ENCODE measurements at regions not wholly inside any gene's neighbourhood (a gene's known extent, or its start where the extent isn't known, plus 50 kb on each side); places are given as distances from the start of the nearest gene placed in this dataset.
A peak's percentile ranks its signal among the peaks of the same experiment; 100 is the strongest.
"Not testable (repeated sequence)": the region's sequence is repeated elsewhere in the genome, so short reads cannot be mapped to it uniquely, and the experiment has no call there.

DNA sequence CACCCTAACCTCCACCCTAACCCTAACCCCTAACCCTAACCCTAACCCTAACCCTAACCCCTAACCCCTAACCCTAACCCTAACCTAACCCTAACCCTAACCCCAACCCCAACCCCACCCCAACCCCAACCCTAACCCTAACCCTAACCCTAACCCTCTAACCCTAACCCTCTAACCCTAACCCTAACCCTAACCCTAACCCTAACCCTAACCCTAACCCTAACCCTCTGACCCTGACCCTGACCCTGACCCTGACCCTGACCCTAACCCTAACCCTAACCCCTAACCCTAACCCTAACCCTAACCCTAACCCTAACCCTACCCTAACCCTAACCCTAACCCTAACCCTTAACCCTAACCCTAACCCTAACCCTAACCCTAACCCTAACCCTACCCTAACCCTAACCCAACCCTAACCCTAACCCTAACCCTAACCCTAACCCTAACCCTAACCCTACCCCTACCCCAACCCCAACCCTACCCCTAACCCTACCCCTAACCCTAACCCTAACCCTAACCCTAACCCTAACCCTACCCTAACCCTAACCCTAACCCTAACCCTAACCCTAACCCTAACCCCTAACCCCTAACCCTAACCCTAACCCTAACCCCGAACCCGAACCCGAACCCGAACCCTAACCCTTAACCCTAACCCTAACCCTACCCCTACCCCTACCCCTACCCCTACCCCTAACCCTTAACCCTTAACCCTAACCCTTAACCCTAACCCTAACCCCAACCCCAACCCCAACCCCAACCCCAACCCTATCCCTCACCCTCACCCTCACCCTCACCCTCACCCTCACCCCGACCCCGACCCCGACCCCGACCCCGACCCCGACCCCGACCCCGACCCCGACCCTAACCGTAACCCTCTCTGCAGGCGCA lies 186.2 kb upstream of the CHL1 start:
- DNase-seq (ENCODE audit: low spot score); ATAC-seq; intact Hi-C loops (cut with DNase I): not testable (repeated sequence)

DNA sequence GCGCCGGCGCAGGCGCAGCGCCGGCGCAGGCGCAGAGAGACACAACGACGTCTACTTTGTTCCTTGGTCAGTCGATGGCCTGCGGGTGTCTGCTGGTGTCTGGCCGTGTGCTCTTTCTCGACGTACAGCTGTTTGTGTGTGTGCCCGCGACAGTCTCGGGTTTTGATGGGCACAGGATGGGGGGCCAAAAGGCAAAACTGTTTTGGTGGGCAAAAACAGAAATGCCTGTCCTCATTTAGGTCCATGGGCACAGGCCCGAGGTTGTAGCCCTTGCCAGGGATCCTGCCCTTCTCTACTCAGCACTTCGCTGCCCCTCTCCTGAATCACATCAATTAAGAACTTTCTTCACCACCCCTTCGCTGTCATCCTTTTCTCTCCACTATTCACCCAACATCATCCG lies 184.8 kb upstream of the CHL1 start:
- intact Hi-C loops (cut with DNase I): no loop called here
- DNase-seq (ENCODE audit: low spot score) (peak; percentile 60), ATAC-seq (peak; percentile 65)

DNA sequence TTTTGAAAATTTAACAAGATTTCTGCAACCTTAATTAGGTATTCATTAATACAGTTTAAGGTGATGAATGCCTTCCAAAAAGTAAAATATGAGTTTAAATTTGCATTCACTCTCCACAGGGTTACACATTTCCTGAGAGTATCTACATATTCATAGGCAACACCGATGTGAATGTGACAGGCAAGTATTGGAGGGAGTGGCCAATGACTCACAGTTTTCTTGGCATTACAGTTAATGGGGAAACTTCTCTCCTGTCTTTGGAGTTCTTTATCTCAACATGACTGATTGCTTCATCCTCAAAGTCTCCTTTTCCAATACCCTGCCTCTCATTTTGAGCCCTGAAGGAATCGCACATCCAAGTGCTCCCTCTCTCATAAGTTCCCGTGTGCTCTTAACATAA lies 181.9 kb upstream of the CHL1 start:
- ATAC-seq (no peak), DNase-seq (ENCODE audit: low spot score) (no peak)
- intact Hi-C loops (cut with DNase I): no loop called here

DNA sequence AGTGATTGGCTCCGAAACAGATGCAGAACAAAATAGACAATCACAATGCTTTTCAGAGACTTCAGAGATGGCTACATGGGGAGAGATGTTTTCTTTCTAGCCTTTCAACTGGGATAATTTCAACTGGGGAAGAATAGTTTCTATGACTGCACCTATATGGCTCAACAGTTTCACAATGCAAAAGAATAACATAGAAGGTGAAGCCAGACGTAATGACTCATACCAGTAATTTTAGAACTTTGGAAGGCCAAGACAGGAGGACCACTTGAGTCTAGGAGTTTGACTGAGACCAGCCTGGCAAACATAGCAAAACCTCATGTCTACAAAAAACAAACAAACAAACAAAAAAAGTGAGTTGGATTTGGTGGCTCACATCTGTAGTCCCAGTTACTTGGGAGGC lies 180.2 kb upstream of the CHL1 start:
- ATAC-seq: no peak
- DNase-seq (ENCODE audit: low spot score): no peak
- intact Hi-C loops (cut with DNase I): no loop called here

DNA sequence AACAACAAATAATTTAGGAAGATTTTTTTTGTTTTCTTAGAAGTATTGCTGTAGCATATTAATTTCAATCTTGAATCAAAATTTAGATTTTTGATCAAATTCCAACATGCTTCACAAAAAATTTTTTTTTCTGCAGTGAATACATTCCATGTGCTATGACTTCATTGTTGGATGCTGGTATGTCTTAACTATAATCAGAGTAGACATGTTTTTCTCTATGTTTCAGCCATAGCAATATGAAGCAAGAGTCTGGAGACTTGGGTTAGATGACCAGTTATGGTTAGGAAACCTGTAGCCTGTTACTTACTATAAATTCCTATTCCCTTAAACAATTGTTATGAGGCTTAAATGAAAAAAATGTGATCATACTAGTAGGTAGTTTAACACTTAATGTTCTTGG lies 176.1 kb upstream of the CHL1 start:
- ATAC-seq: no peak
- intact Hi-C loops (cut with DNase I): no loop called here
- no peak for DNase-seq (ENCODE audit: low spot score)

DNA sequence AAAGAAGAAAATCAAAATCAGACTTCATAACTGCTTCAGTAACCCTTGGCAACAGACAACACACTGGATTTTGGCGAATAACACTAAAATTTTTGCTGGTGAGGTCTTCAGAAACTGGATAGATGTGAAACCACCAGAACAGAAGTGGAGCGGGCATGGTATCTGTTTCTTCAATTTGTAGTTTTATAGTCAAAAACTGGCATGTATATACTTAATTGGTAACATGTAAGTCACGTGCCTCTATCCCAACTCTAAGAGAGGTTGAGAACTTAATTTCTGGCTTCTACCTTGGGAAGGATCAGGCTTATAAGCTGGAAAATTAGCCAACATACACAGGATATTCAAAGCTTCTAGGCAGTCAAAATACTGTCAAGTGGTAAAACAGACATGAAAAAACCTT lies 172.6 kb upstream of the CHL1 start:
- no peak for ATAC-seq
- intact Hi-C loops (cut with DNase I): no loop called here
- no peak for DNase-seq (ENCODE audit: low spot score)

DNA sequence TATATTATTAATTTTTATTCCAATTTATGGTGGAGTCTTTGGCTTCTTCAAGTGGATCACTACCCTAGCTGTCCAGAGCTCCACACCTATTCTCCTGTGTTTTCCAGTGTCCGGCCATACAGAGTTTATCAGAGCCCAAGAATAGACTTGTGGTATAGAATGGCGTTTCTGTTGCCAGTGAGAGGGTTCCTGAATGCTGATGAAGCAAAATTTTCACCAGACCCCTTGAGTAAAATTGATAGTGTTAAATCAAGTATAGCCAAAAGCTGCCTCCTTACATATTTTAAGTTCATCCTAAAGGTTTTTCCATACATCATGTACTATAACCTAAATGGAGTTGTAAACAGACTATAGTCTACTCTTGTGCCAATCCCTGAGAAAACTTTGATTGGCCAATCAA lies 171.5 kb upstream of the CHL1 start:
- DNase-seq (ENCODE audit: low spot score) (no peak), ATAC-seq (no peak)
- intact Hi-C loops (cut with DNase I): no loop called here

DNA sequence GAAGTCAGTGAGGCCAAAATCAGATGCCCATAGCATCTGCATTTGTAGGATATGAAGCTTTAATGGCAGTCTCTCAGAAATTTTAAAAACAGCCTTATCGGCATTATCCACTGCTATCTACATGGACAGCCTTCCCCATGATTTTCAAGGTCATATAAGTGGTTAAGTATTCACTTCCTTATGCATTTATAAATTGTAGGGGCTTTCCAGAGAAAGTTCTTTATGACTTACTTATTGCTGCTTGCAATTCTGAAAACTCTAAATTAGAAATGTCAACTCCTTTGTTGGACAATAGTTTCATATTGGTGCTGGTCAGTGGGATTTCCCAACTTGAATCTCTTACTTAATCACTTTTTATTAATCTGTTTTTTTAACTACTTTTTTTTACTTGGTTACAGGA lies 160.6 kb upstream of the CHL1 start:
- DNase-seq (ENCODE audit: low spot score); intact Hi-C loops (cut with DNase I); ATAC-seq: not testable (repeated sequence)

DNA sequence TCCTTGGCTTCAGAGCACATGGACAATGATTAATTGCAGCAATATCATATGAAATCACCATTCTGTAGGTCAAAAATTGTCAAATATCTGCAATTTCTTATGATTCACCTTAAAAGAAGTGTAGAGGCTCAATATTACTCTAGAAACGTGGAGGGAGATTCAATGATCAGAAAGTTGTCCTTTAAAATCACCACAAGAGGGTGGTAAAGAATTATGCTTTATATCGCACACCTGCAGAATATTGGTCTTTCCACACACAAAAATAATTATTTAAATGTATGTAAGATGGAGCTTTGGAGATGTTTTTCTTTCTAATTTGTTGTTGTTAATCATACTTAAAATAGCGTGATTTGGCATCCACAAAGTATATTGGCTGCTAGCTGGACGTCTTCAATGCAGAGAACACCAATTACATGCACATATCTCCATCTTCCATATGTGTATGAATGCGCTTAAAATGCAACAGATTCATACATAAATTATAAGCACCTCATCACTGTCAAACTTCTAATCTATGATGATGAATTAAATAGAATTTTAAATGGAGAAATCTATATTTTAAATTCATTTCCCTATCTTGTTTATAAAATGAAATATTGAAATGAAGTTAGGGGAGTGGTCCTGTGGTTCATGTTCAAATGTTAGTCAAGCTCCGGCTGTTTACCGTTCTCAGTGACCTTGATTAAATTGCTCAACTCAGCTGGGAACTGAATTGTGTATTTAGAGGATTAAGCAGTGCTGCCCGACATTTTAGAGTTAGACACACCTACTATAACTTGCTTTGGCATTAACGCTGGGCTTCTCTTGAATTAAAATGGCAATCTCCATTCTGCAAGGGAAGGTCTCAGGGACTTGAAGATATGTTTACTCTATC lies 153.5 kb upstream of the CHL1 start:
- DNase-seq (ENCODE audit: low spot score); intact Hi-C loops (cut with DNase I): not testable (repeated sequence)
- ATAC-seq: peak; percentile 64

DNA sequence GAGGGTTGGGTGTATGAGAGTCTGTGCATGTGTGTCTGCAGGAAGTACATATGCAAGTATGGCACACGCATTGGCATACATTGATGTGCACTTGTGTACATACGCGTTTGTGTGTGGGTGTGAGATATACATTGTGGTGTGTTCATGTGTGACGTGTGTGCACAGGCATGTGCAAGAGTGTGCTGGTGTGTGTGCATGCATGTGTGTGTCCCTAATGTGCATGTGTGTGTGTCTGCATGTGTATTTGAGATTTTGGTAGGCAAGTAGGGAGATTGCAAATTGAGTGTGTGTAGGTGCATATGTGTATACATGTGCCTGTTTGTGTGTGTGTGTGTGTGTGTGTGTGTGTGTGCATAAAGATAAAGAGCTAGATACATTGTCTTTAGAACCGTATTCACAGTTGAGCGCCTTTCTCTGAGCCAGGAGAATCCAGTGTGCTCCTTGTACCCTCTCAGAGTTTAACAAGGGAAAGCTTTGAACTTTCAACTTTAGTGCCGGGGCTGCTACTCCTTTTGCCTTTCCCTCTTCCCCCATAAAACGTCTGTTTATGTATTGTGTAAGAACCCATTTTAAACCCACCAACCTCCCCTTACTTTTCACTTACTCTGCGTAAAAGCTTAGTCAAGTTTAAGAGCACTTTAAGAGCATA lies 152.4 kb upstream of the CHL1 start:
- DNase-seq (ENCODE audit: low spot score): no peak
- intact Hi-C loops (cut with DNase I): no loop called here
- ATAC-seq: no peak

DNA sequence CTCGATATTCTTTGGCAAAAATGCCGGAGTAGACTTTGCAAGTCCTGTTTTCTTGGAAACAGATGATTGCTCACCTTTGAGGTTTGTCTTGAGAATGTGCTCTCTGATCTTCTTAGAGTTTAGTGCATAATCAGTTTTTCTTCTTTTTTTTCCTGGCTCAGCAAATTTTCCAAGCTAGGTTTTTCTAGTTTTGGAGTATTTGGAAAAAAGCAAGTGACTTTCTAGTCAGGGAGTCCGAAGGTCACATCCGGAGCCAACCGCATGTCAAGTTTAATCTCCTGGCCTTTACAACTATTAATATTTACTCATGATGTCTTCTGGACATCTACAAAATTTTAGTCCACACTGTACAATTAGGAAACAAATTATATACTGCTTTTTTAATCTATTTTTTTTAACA lies 151.6 kb upstream of the CHL1 start:
- intact Hi-C loops (cut with DNase I); ATAC-seq; DNase-seq (ENCODE audit: low spot score): not testable (repeated sequence)

DNA sequence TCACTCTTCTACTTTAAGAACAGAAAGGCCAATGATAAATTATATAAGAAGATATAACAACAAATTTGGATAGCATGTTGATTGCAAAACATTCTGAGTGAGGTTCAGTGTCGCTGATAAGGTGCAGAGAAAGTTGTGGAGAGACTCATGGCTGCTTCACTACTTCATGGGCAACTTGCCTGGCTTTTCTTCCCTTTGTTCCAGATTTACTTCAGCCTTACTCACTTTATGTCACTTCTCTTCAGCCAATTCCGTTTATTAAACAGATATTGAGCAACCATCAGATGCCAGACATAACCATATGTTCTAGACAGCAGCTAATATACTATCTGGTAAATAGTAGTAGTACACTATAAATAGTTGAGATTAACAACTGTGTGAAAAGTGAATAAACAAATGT lies 150.0 kb upstream of the CHL1 start:
- ATAC-seq (no peak), DNase-seq (ENCODE audit: low spot score) (no peak)

DNA sequence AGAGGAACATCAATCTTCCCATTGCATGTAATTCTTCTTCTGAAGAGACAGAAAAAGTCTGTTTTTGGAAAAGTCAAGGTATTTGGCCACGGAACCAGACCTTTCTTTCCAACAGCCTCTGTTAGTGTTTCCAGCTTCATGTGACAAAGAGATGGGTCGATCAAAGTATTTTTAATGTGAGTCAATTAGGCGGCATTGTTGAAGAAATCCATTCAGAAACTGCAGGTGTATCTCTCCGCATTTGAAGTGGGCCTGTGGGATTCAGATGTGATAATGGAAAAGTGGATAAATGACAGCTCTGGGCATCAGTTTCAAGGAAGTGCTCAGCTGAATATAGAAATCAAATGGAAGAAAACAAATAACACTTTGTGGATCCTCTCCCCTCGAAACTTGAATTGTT lies 143.1 kb upstream of the CHL1 start:
- intact Hi-C loops (cut with DNase I); ATAC-seq: not testable (repeated sequence)

More for the DNA sequence above, 150.0 kb upstream of the CHL1 start:
- intact Hi-C loops (cut with DNase I): no loop called here

DNA sequence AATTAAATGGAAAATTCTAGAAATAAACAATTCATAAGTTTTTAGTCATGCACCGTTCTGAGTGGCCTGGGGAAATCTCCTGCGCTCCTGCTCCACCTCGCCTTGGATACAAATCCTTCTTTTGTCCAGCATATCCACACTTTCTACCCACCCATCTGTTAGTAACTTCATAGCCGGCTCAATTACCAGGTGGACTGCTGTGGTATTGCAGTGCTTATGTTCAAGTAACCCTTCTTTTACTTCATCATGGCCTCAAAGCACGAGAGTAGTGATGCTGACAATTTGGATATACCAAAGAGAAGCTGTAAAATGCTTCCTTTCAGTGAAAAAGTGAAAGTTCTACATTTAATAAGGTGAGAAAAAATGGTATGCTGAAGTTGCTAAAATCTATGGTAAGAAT lies 142.3 kb upstream of the CHL1 start:
- ATAC-seq (no peak), DNase-seq (ENCODE audit: low spot score) (no peak)
- intact Hi-C loops (cut with DNase I): no loop called here

More for the DNA sequence above, 143.1 kb upstream of the CHL1 start:
- not testable (repeated sequence) for DNase-seq (ENCODE audit: low spot score)

DNA sequence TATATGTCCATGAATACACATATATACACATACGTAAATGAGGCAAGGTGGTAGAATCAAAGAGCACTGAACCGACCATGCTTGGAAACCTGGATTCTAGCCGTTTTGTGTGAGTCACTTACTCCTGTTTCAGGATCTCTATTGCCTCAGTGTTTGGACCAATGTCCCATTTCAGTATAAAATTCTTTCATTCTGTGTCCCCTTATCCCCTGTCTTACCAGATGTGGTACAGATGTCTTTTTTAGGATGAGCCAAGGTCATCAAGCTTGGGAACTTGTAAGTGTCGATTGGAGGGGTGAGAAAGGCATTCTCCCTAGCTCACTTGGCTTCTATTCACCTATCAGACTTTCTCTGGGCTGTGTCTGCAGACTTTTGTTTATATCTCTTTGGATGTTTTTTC lies 139.9 kb upstream of the CHL1 start:
- ATAC-seq: no peak
- intact Hi-C loops (cut with DNase I): no loop called here

DNA sequence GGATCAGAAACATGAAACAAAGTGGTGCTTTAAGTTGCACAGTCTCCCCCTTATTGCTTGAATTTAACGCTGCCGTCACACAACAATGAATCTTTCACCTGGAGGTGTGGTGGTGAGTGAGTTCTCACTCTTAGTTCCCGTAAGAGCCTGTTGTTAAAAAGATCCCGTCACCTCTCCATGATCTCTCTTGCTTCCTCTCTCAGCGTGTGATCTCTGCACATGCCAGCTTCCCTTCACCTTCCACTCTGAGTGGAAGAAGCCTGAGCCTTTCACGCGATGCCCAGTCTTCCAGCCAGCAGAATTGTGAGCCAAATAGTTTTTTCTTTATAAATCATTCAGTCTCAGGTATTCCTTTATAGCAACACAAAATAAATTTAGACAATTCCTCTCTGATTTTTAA lies 136.7 kb upstream of the CHL1 start:
- DNase-seq (ENCODE audit: low spot score): no peak
- no peak for ATAC-seq

More for the DNA sequence above, 139.9 kb upstream of the CHL1 start:
- DNase-seq (ENCODE audit: low spot score): no peak

DNA sequence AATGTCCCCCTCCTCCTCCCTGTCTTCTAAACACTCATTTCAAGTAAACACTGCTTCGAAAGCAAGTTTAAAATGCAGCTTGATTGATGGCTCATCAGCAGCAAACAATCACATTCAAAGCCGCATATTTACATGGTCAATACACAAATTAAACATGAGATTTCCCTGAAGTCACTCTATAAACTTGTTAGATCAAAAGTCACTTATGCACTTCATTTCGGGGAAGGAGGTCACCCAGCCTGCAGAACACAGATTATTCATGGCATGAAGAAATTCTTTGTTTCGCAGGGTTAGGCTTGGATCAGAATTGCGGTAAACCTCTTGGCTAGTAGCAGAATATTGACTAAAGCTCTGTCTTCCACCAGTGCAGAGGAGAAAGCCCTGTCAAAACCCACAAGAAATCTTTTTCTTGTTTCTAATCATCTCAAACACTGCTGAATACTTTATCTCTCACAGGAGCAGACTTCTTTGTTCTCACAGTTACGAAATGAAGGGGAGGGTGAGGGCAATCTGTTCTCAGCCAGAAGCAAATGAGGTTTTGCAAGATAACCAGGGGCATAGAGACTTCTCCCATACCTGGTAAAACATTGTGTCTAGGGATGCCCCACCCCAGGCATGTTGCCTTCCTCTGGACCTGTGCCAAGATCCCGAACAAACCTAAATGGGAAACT lies 133.3 kb upstream of the CHL1 start:
- intact Hi-C loops (cut with DNase I): no loop called here
- ATAC-seq: peak; percentile 94
- peak; percentile 61 for DNase-seq (ENCODE audit: low spot score)

More for the DNA sequence above, 136.7 kb upstream of the CHL1 start:
- intact Hi-C loops (cut with DNase I): no loop called here

DNA sequence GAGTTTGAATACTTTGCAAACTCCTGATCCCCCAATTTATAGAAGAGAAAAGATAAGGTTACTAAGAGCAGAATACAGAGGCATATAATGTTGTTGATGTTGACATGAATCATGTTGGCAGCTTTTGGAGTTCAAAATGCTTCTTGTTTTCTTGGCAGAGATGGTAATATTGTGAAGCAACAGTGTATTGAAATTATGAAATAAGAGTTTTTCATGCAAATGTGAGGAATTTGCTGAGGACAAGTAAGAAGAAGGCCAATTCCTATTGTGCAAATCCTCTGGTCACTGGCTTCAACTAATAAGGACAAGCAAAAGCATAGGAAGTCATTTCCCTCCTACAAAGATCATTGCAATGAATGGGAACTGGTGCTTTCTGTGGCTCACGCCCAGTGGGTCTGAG lies 126.9 kb upstream of the CHL1 start:
- ATAC-seq (peak; percentile 76), DNase-seq (ENCODE audit: low spot score) (no peak)
- intact Hi-C loops (cut with DNase I): no loop called here

DNA sequence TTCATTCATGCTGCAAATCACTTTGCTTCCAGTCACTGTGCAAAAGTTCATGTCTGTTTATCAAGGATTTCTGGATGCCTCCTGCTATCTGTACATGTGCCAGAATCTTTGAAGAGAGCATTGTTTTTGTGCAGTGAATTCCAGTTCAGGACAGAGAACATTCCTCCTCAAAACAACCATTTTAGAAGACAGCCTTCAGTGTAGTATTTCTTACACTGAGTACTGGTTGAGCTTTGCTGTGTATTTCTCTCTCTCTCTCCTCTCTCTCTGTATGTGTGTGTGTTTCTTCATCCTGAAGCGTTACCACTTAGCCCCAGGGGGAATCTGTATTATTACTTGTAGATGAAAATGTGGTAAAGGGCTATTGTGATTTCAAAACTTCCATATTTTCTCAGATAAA lies 123.8 kb upstream of the CHL1 start:
- ATAC-seq: peak; percentile 94
- DNase-seq (ENCODE audit: low spot score): no peak
- intact Hi-C loops (cut with DNase I): no loop called here

All from sciatic nerve (tissue), 2 donors.